ENCODE measurements at regions not wholly inside any gene's neighbourhood (a gene's known extent, or its start where the extent isn't known, plus 50 kb on each side); places are given as distances from the start of the nearest gene placed in this dataset.

DNA sequence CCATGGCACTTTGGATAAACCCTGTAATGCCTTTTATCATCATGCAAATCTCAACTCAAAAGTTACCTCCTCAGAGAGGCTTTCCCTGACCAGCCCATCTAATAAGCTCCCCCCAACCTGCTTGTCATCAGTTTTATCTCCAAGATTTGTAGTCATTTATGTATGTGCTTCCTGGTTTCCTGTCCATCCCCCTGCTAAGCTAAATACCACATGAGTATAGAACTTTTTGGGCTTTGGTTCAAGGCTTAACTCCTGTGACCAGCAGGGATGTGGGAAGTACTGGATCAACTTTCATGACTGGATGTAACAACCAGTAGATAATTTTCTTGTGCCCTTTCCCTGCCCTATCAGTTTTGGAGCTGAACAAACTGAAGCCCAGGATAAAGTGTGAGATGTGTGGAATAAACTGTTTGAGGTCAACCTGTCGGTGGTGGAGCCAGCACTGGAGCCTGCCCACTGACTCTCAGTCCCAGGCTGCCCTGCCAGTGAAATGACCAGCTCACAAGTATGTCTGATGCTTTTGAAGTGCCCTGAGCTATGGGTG, 148.6 kb downstream of the CYP26A1 start:
- H3K36me3 Mint-ChIP-seq (ENCODE audit: unreplicated experiment), result no peaks in the 10 kb centered on the region
- no peaks in the 10 kb centered on the region for H3K4me1 Mint-ChIP-seq (ENCODE audit: unreplicated experiment)
- H3K27me3 Mint-ChIP-seq (ENCODE audit: unreplicated experiment), result peaks cover 4% of the 10 kb centered on the region
- no peak for DNase-seq (ENCODE audit: extremely low spot score, unreplicated experiment)
- H3K9me3 Mint-ChIP-seq (ENCODE audit: unreplicated experiment), result peaks cover 4% of the 10 kb centered on the region
- TF ChIP-seq CTCF (IDR thresholded peaks at IDR 0.05), result no peak
- no peak overlapping the region for H3K4me3 Mint-ChIP-seq (ENCODE audit: unreplicated experiment)
- no peak overlapping the region for H3K27ac Mint-ChIP-seq (ENCODE audit: unreplicated experiment)

GRCh38 chr10:93222876-93223275, 149.2 kb downstream of the CYP26A1 start:
- Mint-ChIP-seq H3K36me3 (ENCODE audit: unreplicated experiment) (no peaks in the 10 kb centered on the region), H3K27ac (ENCODE audit: unreplicated experiment) (no peak overlapping the region), H3K4me3 (ENCODE audit: unreplicated experiment) (no peak overlapping the region), H3K9me3 (ENCODE audit: unreplicated experiment) (peaks cover 4% of the 10 kb centered on the region), H3K27me3 (ENCODE audit: unreplicated experiment) (peaks cover 4% of the 10 kb centered on the region), H3K4me1 (ENCODE audit: unreplicated experiment) (no peaks in the 10 kb centered on the region)
- no peak for TF ChIP-seq CTCF (IDR thresholded peaks at IDR 0.05)
- no peak for DNase-seq (ENCODE audit: extremely low spot score, unreplicated experiment)

DNA sequence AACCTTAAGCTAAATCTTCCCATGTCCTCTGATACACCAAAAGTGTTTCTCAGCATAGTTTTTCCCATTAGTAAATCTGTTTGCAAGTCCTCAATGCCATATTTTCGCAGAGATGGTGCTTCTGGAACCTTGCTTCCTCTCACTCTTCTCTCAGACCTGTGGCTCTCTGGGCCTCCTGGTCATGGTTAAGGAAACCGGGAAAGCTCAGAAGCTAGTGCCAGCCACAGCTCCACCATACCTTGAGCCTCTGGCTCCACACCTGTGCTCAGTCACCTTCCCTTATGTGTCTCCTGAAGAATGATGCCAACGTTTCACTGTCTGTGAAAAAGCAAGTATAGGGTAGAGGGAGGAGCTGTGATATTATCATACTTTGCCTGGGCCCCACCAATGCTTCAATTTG, 149.6 kb downstream of the CYP26A1 start:
- Mint-ChIP-seq H3K4me3 (ENCODE audit: unreplicated experiment) (no peak overlapping the region), H3K9me3 (ENCODE audit: unreplicated experiment) (peaks cover 4% of the 10 kb centered on the region), H3K27me3 (ENCODE audit: unreplicated experiment) (peaks cover 4% of the 10 kb centered on the region), H3K36me3 (ENCODE audit: unreplicated experiment) (no peaks in the 10 kb centered on the region), H3K27ac (ENCODE audit: unreplicated experiment) (no peak overlapping the region), H3K4me1 (ENCODE audit: unreplicated experiment) (no peaks in the 10 kb centered on the region)
- no peak for TF ChIP-seq CTCF (IDR thresholded peaks at IDR 0.05)
- no peak for DNase-seq (ENCODE audit: extremely low spot score, unreplicated experiment)

- no peak for TF ChIP-seq CTCF (IDR thresholded peaks at IDR 0.05)
- no peak overlapping the region for H3K27ac Mint-ChIP-seq (ENCODE audit: unreplicated experiment)
Observed at GRCh38 chr10:93224005-93224779, 150.5 kb downstream of the CYP26A1 start.

DNA sequence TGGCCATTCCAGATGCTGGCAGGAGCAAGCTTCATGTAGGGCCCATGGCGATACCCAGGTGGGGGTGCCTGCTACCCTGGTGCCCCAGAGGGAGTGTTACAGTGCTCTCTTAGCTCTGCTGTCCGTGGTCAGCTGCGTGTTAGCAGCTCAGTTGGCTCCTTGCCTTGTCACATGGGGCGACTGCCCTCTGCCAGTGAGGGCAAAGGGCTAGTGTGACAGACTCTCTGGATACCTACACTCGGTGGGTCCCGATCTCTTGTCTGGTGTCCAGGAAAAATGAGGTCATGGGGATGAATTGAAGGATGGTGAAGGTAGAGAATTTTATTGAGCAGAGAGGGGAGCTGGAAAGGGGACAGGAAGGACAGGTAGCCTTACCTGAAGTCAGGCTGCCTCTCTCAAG, 152.2 kb downstream of the CYP26A1 start:
- Mint-ChIP-seq H3K27me3 (ENCODE audit: unreplicated experiment) (no peaks in the 10 kb centered on the region), H3K27ac (ENCODE audit: unreplicated experiment) (no peak overlapping the region), H3K9me3 (ENCODE audit: unreplicated experiment) (peaks cover 4% of the 10 kb centered on the region), H3K36me3 (ENCODE audit: unreplicated experiment) (no peaks in the 10 kb centered on the region), H3K4me3 (ENCODE audit: unreplicated experiment) (no peak overlapping the region), H3K4me1 (ENCODE audit: unreplicated experiment) (no peaks in the 10 kb centered on the region)
- no peak for DNase-seq (ENCODE audit: extremely low spot score, unreplicated experiment)
- TF ChIP-seq CTCF (IDR thresholded peaks at IDR 0.05), result no peak

More at GRCh38 chr10:93224005-93224779, 150.5 kb downstream of the CYP26A1 start:
- Mint-ChIP-seq H3K27me3 (ENCODE audit: unreplicated experiment) (no peaks in the 10 kb centered on the region), H3K36me3 (ENCODE audit: unreplicated experiment) (no peaks in the 10 kb centered on the region), H3K9me3 (ENCODE audit: unreplicated experiment) (peaks cover 4% of the 10 kb centered on the region), H3K4me1 (ENCODE audit: unreplicated experiment) (no peaks in the 10 kb centered on the region), H3K4me3 (ENCODE audit: unreplicated experiment) (no peak overlapping the region)
- no peak for DNase-seq (ENCODE audit: extremely low spot score, unreplicated experiment)
